A673 (cell line): ENCODE measurements at regions not wholly inside any gene's neighbourhood (a gene's known extent, or its start where the extent isn't known, plus 50 kb on each side); places are given as distances from the start of the nearest gene placed in this dataset.

Source experiments
- EZH2 ChIP-seq: fragments of 200-600 bp; sonication (generic); IDR thresholded peaks from 2 replicates; pipeline ENCODE4 v1.6.1; 2017; ENCODE audit warnings: borderline replicate concordance, low read depth, mild to moderate bottlenecking, mixed read lengths, antibody characterized with exemption, low read length; ENCODE audit not compliant: poor library complexity, severe bottlenecking
- TF ChIP-seq, protein P1 (sequence below): fragments of 300-800, 200-600 bp; sonication (generic); conservative IDR thresholded peaks from 2 replicates; pipeline ENCODE4 v1.5.1; 2017; ENCODE audit warnings: low read depth, mild to moderate bottlenecking, antibody characterized with exemption, low read length, moderate library complexity, mixed read lengths

DNA sequence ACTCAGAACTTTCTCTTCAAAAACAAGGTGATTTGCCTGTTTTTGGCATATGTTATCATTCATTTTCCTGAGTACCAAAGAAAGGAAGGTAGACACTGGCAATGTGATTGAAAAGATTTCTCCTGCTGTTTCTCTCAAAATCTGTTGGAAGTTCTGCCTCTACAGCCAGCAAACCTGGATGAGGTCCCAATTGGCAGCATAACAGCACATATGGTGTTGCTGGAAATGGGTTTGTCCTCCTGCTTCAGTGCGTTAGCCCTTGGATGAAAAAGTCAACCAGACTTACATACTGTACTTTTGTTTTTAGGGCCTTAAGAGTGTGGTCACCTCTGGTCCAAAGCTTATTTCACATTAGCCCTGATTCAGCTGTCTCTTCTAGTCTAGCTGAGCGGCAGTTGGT, 237.6 kb upstream of the MME start:
- TF ChIP-seq, protein P1, sequence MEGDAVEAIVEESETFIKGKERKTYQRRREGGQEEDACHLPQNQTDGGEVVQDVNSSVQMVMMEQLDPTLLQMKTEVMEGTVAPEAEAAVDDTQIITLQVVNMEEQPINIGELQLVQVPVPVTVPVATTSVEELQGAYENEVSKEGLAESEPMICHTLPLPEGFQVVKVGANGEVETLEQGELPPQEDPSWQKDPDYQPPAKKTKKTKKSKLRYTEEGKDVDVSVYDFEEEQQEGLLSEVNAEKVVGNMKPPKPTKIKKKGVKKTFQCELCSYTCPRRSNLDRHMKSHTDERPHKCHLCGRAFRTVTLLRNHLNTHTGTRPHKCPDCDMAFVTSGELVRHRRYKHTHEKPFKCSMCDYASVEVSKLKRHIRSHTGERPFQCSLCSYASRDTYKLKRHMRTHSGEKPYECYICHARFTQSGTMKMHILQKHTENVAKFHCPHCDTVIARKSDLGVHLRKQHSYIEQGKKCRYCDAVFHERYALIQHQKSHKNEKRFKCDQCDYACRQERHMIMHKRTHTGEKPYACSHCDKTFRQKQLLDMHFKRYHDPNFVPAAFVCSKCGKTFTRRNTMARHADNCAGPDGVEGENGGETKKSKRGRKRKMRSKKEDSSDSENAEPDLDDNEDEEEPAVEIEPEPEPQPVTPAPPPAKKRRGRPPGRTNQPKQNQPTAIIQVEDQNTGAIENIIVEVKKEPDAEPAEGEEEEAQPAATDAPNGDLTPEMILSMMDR, result no peak
- TF ChIP-seq EZH2, result no peak
